ENCODE measurements at regions not wholly inside any gene's neighbourhood (a gene's known extent, or its start where the extent isn't known, plus 50 kb on each side); places are given as distances from the start of the nearest gene placed in this dataset.

- DNase-seq: no peak
- H3K27me3 Mint-ChIP-seq (ENCODE audit: unreplicated experiment): no peaks in the 10 kb centered on the region
- no peak overlapping the region for H3K4me3 Mint-ChIP-seq (ENCODE audit: low read depth, unreplicated experiment)
- no peak overlapping the region for H3K27ac Mint-ChIP-seq (ENCODE audit: unreplicated experiment)
- no peaks in the 10 kb centered on the region for H3K36me3 Mint-ChIP-seq (ENCODE audit: insufficient read depth, unreplicated experiment)
- TF ChIP-seq CTCF (IDR thresholded peaks at IDR 0.05; ENCODE audit: unreplicated experiment): no peak
- BruUV-seq (replicated peaks): no TSS peak
- intact Hi-C loops (cut with micrococcal nuclease; ENCODE audit: unreplicated experiment): no loop called here
- CTCF ChIA-PET: no interaction called here
- H3K4me1 Mint-ChIP-seq (ENCODE audit: low read depth, unreplicated experiment): no peaks in the 10 kb centered on the region
- H3K9me3 Mint-ChIP-seq (ENCODE audit: low read depth, unreplicated experiment): peaks cover 3% of the 10 kb centered on the region
Observed at GRCh38 chr10:21087476-21087875, 190.4 kb upstream of the NEBL start.

GRCh38 chr10:21084700-21085099 lies 187.6 kb upstream of the NEBL start:
- Mint-ChIP-seq H3K4me1 (ENCODE audit: low read depth, unreplicated experiment) (no peaks in the 10 kb centered on the region), H3K9me3 (ENCODE audit: low read depth, unreplicated experiment) (peaks cover 3% of the 10 kb centered on the region), H3K27ac (ENCODE audit: unreplicated experiment) (no peak overlapping the region), H3K36me3 (ENCODE audit: insufficient read depth, unreplicated experiment) (no peaks in the 10 kb centered on the region), H3K4me3 (ENCODE audit: low read depth, unreplicated experiment) (no peak overlapping the region), H3K27me3 (ENCODE audit: unreplicated experiment) (no peaks in the 10 kb centered on the region)
- no TSS peak for BruUV-seq (replicated peaks)
- no peak for DNase-seq
- CTCF ChIA-PET: interaction anchor here (1.4 kb wide), 1 partner anchor 13 kb away, joined by 4 read pairs; no protein-coding TSS in a partner anchor
- no peak for TF ChIP-seq CTCF (IDR thresholded peaks at IDR 0.05; ENCODE audit: unreplicated experiment)
- intact Hi-C loops (cut with micrococcal nuclease; ENCODE audit: unreplicated experiment): no loop called here

- Mint-ChIP-seq H3K9me3 (ENCODE audit: low read depth, unreplicated experiment) (peaks cover 3% of the 10 kb centered on the region), H3K4me1 (ENCODE audit: low read depth, unreplicated experiment) (peaks cover 5% of the 10 kb centered on the region), H3K27me3 (ENCODE audit: unreplicated experiment) (no peaks in the 10 kb centered on the region), H3K36me3 (ENCODE audit: insufficient read depth, unreplicated experiment) (no peaks in the 10 kb centered on the region), H3K4me3 (ENCODE audit: low read depth, unreplicated experiment) (no peak overlapping the region), H3K27ac (ENCODE audit: unreplicated experiment) (no peak overlapping the region)
- BruUV-seq (replicated peaks): no TSS peak
- intact Hi-C loops (cut with micrococcal nuclease; ENCODE audit: unreplicated experiment): no loop called here
- DNase-seq: no peak
- CTCF ChIA-PET: interaction anchor here (0.6 to 1.4 kb wide), 3 partner anchors 13 to 170 kb away, joined by 3 to 4 read pairs (median 3); no protein-coding TSS in a partner anchor
- no peak for TF ChIP-seq CTCF (IDR thresholded peaks at IDR 0.05; ENCODE audit: unreplicated experiment)
Observed at GRCh38 chr10:21083861-21084260, 186.8 kb upstream of the NEBL start.

- Mint-ChIP-seq H3K4me3 (ENCODE audit: low read depth, unreplicated experiment) (no peak overlapping the region), H3K9me3 (ENCODE audit: low read depth, unreplicated experiment) (peaks cover 3% of the 10 kb centered on the region)
- no peak for TF ChIP-seq CTCF (IDR thresholded peaks at IDR 0.05; ENCODE audit: unreplicated experiment)
Observed at GRCh38 chr10:21082206-21082605, 185.1 kb upstream of the NEBL start.

More at GRCh38 chr10:21082206-21082605, 185.1 kb upstream of the NEBL start:
- H3K4me1 Mint-ChIP-seq (ENCODE audit: low read depth, unreplicated experiment): peaks cover 9% of the 10 kb centered on the region
- CTCF ChIA-PET: no interaction called here
- no peak overlapping the region for H3K27ac Mint-ChIP-seq (ENCODE audit: unreplicated experiment)
- no TSS peak for BruUV-seq (replicated peaks)
- no peak for DNase-seq
- H3K36me3 Mint-ChIP-seq (ENCODE audit: insufficient read depth, unreplicated experiment): no peaks in the 10 kb centered on the region
- H3K27me3 Mint-ChIP-seq (ENCODE audit: unreplicated experiment): no peaks in the 10 kb centered on the region
- intact Hi-C loops (cut with micrococcal nuclease; ENCODE audit: unreplicated experiment): no loop called here
